ENCODE measurements at regions not wholly inside any gene's neighbourhood (a gene's known extent, or its start where the extent isn't known, plus 50 kb on each side); places are given as distances from the start of the nearest gene placed in this dataset.

DNA sequence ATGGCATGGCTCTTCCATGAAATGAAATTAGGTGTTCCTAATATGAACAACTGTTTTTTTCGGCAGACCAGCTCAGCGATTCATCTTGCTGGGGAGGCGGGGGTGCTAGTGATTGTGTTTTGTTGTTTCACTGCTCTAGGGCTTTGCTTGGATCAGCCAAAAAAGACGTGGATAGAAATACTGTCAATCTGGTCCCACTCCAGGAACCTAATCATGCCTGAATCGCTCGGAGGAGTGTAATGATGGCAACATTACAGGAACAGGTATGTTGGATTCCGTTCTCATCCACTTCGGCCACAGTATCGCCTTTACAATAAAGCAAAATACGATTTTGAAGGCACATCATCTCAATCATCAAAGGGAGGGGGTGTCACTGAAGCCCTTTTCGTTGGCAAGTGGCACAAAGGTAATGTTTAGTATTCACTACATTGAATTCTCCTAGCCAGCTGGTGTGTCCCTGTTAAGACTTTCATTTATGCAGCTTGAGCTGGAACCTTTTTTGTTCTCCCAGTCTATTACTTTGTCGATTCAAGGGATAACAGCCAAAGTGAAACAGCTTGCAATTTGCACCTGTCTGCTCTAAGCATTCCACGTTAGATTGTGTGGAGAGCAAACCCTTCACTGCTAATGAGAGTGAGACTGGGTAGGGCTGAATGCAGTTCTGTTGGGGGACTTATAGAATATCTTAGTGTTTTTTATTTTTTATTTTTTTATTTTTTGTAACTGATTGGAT lies 477.7 kb downstream of the TFAP2A start:
- H3K27me3 Mint-ChIP-seq = no peaks in the 10 kb centered on the region
- H3K27ac Mint-ChIP-seq = no peak overlapping the region
- CTCF ChIA-PET = no interaction called here
- H3K4me3 Mint-ChIP-seq = no peak overlapping the region
- no peak for DNase-seq
- H3K4me1 Mint-ChIP-seq = no peaks in the 10 kb centered on the region
- H3K36me3 Mint-ChIP-seq = no peaks in the 10 kb centered on the region
- H3K9me3 Mint-ChIP-seq = peaks cover 6% of the 10 kb centered on the region

- CTCF ChIA-PET = no interaction called here
- Mint-ChIP-seq H3K27ac (no peak overlapping the region), H3K4me1 (no peaks in the 10 kb centered on the region), H3K4me3 (no peak overlapping the region), H3K36me3 (no peaks in the 10 kb centered on the region), H3K9me3 (peaks cover 3% of the 10 kb centered on the region), H3K27me3 (no peaks in the 10 kb centered on the region)
- no peak for DNase-seq
Observed at GRCh38 chr6:9936551-9936950, 478.3 kb downstream of the TFAP2A start.

GRCh38 chr6:9933677-9934076 lies 481.2 kb downstream of the TFAP2A start:
- no peaks in the 10 kb centered on the region for H3K4me1 Mint-ChIP-seq
- CTCF ChIA-PET = no interaction called here
- H3K9me3 Mint-ChIP-seq = peaks cover 3% of the 10 kb centered on the region
- H3K36me3 Mint-ChIP-seq = no peaks in the 10 kb centered on the region
- H3K4me3 Mint-ChIP-seq = no peak overlapping the region
- no peak for DNase-seq
- H3K27ac Mint-ChIP-seq = no peak overlapping the region
- no peaks in the 10 kb centered on the region for H3K27me3 Mint-ChIP-seq

- peaks cover 9% of the 10 kb centered on the region for H3K9me3 Mint-ChIP-seq
- H3K27me3 Mint-ChIP-seq = no peaks in the 10 kb centered on the region
- no peaks in the 10 kb centered on the region for H3K36me3 Mint-ChIP-seq
- H3K27ac Mint-ChIP-seq = no peak overlapping the region
- CTCF ChIA-PET = no interaction called here
- DNase-seq = no peak
- no peaks in the 10 kb centered on the region for H3K4me1 Mint-ChIP-seq
- H3K4me3 Mint-ChIP-seq = no peak overlapping the region
Observed at GRCh38 chr6:9927275-9927674, 487.6 kb downstream of the TFAP2A start.

- Mint-ChIP-seq H3K4me1 (no peaks in the 10 kb centered on the region), H3K27ac (no peak overlapping the region), H3K36me3 (no peaks in the 10 kb centered on the region), H3K27me3 (no peaks in the 10 kb centered on the region), H3K4me3 (no peak overlapping the region), H3K9me3 (peaks cover 9% of the 10 kb centered on the region)
- no peak for DNase-seq
- CTCF ChIA-PET = no interaction called here
Observed at GRCh38 chr6:9924971-9925370, 489.9 kb downstream of the TFAP2A start.

- Mint-ChIP-seq H3K36me3 (no peaks in the 10 kb centered on the region), H3K27me3 (no peaks in the 10 kb centered on the region), H3K9me3 (peaks cover 5% of the 10 kb centered on the region), H3K4me3 (no peak overlapping the region), H3K27ac (no peak overlapping the region), H3K4me1 (no peaks in the 10 kb centered on the region)
- CTCF ChIA-PET = no interaction called here
- no peak for DNase-seq
Observed at GRCh38 chr6:9921366-9921765, 493.5 kb downstream of the TFAP2A start.

- H3K4me3 Mint-ChIP-seq = no peak overlapping the region
- H3K4me1 Mint-ChIP-seq = no peaks in the 10 kb centered on the region
- CTCF ChIA-PET = no interaction called here
- no peak overlapping the region for H3K27ac Mint-ChIP-seq
- H3K27me3 Mint-ChIP-seq = no peaks in the 10 kb centered on the region
- DNase-seq = no peak
- peaks cover 2% of the 10 kb centered on the region for H3K9me3 Mint-ChIP-seq
- H3K36me3 Mint-ChIP-seq = no peaks in the 10 kb centered on the region
Observed at GRCh38 chr6:9914951-9915350, 499.9 kb downstream of the TFAP2A start.

DNA sequence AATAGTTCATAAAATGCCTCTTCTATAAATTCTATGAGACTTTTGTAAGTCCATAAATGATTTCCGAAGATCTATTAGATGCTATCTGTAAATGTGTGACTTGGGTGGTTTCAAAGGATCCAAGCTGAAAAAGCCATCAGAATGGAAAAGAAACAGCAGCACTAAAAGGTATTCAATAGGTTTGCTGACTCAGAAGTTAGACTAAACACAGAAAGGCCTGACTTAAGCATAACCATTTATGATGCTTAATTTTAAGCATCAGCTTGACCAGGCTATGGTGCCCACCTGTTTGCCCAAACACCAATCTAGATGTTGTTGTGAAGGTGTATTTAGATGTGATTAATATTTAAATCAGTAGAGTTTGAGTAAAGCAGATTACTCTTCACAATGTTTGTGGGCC lies 513.5 kb downstream of the TFAP2A start:
- H3K36me3 Mint-ChIP-seq = no peaks in the 10 kb centered on the region
- peaks cover 5% of the 10 kb centered on the region for H3K9me3 Mint-ChIP-seq
- no peak overlapping the region for H3K27ac Mint-ChIP-seq
- H3K4me1 Mint-ChIP-seq = no peaks in the 10 kb centered on the region
- no peak for DNase-seq
- CTCF ChIA-PET = no interaction called here
- H3K27me3 Mint-ChIP-seq = no peaks in the 10 kb centered on the region
- H3K4me3 Mint-ChIP-seq = no peak overlapping the region

- CTCF ChIA-PET = no interaction called here
- Mint-ChIP-seq H3K27me3 (no peaks in the 10 kb centered on the region), H3K4me1 (no peaks in the 10 kb centered on the region), H3K9me3 (peaks cover 6% of the 10 kb centered on the region), H3K27ac (no peak overlapping the region), H3K36me3 (no peaks in the 10 kb centered on the region), H3K4me3 (no peak overlapping the region)
- no peak for DNase-seq
Observed at GRCh38 chr6:9896806-9897205, 518.1 kb downstream of the TFAP2A start.

DNA sequence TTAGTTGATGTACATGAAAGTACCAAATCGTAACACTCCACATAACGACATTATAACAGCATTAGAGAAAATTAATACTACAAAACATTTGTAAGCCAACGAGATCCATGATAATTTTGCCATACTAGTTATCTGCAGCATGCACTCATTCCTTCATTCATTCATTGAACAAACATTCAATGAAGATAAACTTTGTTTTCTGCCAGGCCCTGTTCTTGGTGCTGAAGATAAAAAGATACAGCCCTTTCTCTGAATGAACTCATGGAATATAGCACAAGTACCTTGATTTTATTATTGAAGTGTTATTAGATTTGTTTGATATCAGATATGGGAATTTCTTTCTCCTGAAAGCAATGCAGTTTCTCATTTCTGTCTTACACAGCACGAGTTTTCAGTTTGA lies 524.0 kb downstream of the TFAP2A start:
- Mint-ChIP-seq H3K27ac (no peak overlapping the region), H3K9me3 (peaks cover 3% of the 10 kb centered on the region), H3K27me3 (no peaks in the 10 kb centered on the region), H3K4me1 (no peaks in the 10 kb centered on the region), H3K36me3 (no peaks in the 10 kb centered on the region), H3K4me3 (no peak overlapping the region)
- no peak for DNase-seq
- CTCF ChIA-PET = no interaction called here

DNA sequence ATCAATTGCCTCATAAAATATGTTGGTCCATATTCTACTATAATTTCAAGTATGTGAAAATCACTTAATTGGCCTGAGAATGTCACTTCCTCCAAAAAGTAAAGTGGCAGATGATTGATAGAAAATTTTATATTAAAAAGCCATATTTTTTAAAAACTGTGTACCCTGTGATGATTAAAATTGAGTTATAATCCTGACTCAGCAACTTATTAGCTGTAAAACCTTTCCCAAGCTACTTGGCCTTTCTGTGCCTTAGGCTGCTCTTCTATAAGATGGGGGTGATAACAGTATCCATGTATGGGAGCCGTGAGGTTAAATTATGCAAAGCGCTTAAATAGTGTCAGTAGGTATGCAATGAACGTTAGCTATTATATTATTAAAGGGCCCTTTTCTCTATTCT lies 524.4 kb downstream of the TFAP2A start:
- Mint-ChIP-seq H3K4me1 (no peaks in the 10 kb centered on the region), H3K9me3 (peaks cover 3% of the 10 kb centered on the region), H3K36me3 (no peaks in the 10 kb centered on the region), H3K4me3 (no peak overlapping the region), H3K27me3 (no peaks in the 10 kb centered on the region), H3K27ac (no peak overlapping the region)
- CTCF ChIA-PET = no interaction called here
- no peak for DNase-seq

GRCh38 chr6:9878535-9878934 lies 536.3 kb downstream of the TFAP2A start:
- CTCF ChIA-PET = no interaction called here
- Mint-ChIP-seq H3K36me3 (no peaks in the 10 kb centered on the region), H3K27me3 (no peaks in the 10 kb centered on the region), H3K4me3 (no peak overlapping the region), H3K4me1 (no peaks in the 10 kb centered on the region), H3K27ac (no peak overlapping the region), H3K9me3 (peaks cover 18% of the 10 kb centered on the region)
- no peak for DNase-seq

DNA sequence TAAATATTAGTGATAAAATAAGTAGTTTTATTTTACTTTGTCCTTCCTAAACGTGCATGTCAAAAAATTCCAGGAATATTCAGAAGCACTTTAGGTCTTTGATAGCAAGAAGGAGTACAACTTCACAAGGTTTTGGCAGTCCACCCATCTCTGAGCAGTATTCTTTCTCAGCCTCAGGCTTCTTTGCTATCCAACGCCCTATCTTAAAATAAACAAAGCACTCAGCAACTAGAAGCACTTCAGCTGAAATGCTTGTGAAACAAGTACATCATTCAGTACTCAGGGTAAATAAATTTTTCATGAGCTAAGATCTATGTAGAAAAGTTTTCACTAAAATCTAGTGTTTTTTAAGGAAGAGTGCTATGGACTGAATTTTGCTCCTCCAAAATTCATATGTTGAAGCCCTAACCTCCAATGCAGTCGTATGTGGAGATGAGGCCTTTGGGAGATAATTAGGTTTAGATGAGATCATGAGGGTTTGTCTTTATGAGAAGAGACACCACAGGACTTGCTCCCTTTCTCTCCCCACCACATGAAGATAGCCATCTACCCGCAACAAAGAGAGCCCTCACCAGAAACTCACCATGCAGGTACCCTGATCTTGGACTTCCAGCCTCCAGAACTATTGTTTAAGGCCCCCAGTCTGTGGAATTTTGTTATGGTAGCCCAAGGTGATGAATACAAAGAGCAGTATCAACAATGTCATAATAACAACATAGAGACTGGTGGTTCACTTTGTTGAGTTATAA lies 539.1 kb downstream of the TFAP2A start:
- Mint-ChIP-seq H3K36me3 (no peaks in the 10 kb centered on the region), H3K9me3 (peaks cover 17% of the 10 kb centered on the region), H3K27me3 (no peaks in the 10 kb centered on the region), H3K27ac (no peak overlapping the region), H3K4me1 (no peaks in the 10 kb centered on the region), H3K4me3 (no peak overlapping the region)
- CTCF ChIA-PET = no interaction called here
- DNase-seq = no peak

- Mint-ChIP-seq H3K36me3 (peaks cover 2% of the 10 kb centered on the region), H3K27ac (no peak overlapping the region), H3K4me1 (no peaks in the 10 kb centered on the region), H3K27me3 (no peaks in the 10 kb centered on the region), H3K4me3 (no peak overlapping the region), H3K9me3 (peaks cover 35% of the 10 kb centered on the region)
- DNase-seq = no peak
- CTCF ChIA-PET = no interaction called here
Observed at GRCh38 chr6:9862603-9863167, 552.2 kb downstream of the TFAP2A start.
